ENCODE measurements at regions not wholly inside any gene's neighbourhood (a gene's known extent, or its start where the extent isn't known, plus 50 kb on each side); places are given as distances from the start of the nearest gene placed in this dataset.
"Not testable (repeated sequence)": the region's sequence is repeated elsewhere in the genome, so short reads cannot be mapped to it uniquely, and the experiment has no call there.

- no peak for DNase-seq
Measured at GRCh38 chr18:38563396-38563980, 997.9 kb upstream of the CELF4 start.

GRCh38 chr18:38557006-38557405 lies 991.4 kb upstream of the CELF4 start:
- DNase-seq, result no peak

DNA sequence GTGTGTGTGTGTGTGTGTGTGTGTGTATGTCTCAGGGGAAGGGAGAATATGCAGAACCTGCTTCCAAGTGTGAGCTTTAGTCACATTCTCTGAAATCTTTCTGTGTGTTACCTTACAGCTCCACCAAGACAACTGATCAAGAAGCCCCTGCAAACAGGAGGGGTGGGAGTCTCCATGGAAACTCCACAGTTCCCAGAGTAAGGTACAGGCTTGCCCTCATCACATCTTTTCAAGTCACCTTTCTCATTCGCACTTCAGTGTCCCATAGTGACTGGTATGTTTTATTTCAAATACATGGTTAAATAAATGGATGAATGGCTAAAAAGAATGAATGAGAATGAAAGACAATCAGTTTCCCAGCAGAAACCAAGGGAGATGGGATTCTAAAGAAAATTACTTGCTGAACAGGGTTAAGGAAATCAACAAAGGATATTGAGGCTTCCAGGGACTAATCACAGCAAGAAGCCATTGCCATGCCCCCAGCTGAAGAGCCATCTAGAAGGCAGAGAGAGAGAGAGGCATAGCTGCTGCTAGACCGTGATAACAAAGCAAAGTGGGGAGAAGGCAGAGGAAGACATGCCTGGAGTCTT lies 987.2 kb upstream of the CELF4 start:
- no peak for DNase-seq

GRCh38 chr18:38551881-38552280 lies 986.3 kb upstream of the CELF4 start:
- no peak for DNase-seq

- no peak for DNase-seq
Measured at GRCh38 chr18:38545071-38545470, 979.5 kb upstream of the CELF4 start.

GRCh38 chr18:38539856-38540255 lies 974.3 kb upstream of the CELF4 start:
- no peak for DNase-seq

- no peak for DNase-seq
Measured at GRCh38 chr18:38539371-38539770, 973.8 kb upstream of the CELF4 start.

- no peak for DNase-seq
Measured at GRCh38 chr18:38534073-38534472, 968.5 kb upstream of the CELF4 start.

- DNase-seq, result no peak
Measured at GRCh38 chr18:38526922-38527321, 961.3 kb upstream of the CELF4 start.

DNA sequence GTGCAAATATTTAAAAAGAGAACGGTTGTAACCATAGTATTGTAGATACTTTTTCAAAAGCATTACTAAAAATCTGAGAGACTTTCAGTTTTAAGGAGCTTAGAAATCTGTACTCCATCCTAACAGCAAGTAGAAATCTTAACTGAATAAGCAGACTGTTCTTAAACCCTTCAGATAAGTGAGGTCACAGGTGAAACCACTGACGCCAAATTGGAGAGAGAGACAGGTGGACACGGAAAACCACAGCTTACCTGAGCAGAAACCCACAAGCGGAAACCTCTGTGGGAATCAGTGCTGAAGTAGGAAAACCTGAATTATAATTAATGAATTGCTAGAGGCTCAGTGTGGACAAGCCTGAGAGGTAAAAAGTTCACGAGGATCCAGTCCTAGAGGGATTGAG lies 959.4 kb upstream of the CELF4 start:
- DNase-seq, result no peak

DNA sequence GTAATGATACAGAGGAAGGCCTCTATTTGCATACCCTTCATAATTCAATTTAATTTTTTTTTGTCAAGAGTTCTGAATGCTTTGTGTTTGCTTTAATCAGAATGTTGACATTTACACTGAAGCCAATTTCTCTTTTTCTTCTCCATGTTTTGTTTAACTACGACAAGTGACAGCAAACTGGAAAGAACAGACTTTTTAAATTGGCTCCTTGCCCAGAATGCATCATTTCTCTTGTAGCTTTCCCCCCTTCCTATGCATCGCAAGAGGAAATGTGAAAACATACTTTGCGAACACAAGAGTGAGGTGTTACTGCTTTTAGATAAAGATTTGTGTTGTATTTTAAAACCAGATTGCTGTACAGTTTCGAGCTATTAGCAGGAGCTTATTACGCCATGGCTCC lies 955.2 kb upstream of the CELF4 start:
- no peak for DNase-seq

DNA sequence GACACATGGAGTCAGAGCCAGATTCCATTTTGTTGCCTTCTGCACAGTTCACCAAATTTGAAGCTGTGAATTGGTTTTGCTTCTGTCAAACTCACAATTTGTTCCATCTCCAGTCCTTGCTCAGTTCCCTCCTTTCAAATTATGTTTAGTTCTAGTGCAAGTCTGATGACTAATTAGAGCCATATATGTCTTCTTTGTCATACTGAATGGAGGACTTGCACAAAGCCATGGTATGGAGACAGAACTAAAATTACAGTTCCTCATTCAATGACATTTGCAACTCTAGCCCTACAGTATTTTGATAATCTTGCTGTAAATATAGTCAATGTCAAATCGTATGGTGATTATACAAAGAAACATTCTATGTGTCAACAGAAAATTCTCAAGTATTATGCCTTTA lies 936.9 kb upstream of the CELF4 start:
- no peak for DNase-seq

- DNase-seq, result no peak
Measured at GRCh38 chr18:38497266-38497665, 931.7 kb upstream of the CELF4 start.

GRCh38 chr18:38496222-38496793 lies 930.7 kb upstream of the CELF4 start:
- DNase-seq, result no peak

- DNase-seq, result no peak
Measured at GRCh38 chr18:38494065-38494464, 928.5 kb upstream of the CELF4 start.

DNA sequence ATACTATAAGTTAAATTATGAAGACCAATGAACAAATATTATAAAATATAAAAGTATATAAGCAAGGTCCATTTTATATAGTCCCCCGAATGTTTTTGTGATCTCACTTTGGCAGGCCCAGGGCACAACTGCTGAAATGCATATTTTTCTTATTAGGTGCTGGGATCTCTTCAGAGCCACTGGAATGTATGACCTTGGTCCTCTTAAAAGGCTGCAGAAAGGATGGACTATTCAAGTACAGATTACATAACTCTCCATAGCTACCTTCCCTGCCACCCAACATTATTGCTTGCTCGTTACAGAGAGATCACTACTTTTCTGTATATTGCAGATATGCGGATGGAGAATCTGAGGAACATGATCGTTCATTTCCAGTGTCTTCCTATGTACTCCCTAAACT lies 925.6 kb upstream of the CELF4 start:
- DNase-seq, result no peak

- DNase-seq, result not testable (repeated sequence)
Measured at GRCh38 chr18:38489721-38490120, 924.1 kb upstream of the CELF4 start.

DNA sequence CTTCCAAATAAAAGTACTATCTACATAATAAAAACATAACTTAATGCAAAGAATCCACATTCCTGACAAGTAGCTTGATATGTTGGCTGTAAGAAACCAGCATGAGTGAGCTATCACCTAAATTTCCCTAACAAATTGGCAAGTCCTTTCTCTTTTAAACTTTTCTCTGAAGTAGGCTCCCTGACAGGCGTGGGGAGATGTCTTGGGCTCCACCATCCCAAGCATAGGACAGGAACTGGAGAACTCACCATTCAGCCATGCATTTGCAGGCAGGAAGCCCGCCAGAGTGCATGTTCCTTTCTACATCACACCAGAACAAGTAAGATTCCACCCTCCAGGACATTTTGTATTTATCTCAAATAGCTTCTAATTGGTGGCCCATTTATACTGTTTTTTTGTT lies 921.9 kb upstream of the CELF4 start:
- DNase-seq, result no peak

- DNase-seq, result no peak
Measured at GRCh38 chr18:38483326-38483725, 917.7 kb upstream of the CELF4 start.

DNA sequence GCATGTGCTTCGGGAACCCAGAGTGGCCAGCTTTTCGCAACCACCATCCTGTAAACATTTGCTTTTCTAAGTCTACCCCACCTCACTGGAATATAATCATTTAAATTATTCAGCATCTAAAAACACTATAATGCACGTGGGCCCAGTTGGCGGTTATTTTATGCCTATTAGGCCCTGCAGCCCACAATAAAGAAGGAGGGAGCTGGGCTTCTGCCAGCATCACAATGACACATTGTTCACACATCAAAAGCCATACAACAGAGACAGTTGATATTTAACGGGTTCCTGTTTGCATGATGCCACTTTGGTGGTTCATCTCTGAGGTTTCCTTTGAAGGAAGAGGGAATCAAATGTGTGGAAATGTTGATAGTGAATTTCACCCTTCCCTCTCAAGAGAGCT lies 916.0 kb upstream of the CELF4 start:
- DNase-seq, result no peak

GRCh38 chr18:38475686-38476085 lies 910.1 kb upstream of the CELF4 start:
- DNase-seq, result no peak

DNA sequence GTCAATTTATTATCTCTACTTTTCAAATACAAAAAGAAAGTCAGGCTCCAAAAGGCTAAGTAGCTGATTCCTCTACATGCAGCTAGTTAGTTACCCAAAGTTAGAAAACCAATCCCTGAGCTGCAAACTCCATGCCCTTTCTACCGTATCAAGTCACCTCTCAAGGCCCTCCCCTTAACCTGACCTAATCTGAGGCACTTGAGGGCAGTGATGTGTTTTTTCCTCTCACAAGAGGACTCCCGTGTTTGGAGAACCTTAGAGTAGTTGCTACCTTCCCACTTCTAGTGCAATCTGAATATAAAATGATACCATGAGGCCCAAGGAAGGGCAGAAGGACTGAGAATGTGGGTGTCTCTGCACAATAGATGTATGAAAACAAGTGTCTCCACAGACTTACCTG lies 907.9 kb upstream of the CELF4 start:
- no peak for DNase-seq

DNA sequence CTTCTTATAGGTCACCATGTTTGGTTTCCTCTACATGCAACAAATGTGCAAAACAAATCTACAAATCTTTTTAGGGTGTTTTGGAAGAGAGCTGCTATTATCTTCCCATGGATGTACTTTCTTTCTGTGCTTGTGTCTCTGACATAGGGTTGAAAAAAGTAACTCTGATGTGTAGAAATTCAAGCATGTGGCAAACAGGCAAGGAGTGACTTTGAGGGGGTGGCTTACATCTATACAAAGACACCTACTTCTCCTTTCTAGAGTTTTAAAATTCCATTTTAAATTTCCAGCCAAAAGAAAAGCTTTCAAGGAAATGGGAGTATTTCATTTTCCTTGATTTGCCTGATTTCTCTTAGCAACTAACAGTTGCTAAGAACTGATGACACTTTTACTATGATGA lies 904.8 kb upstream of the CELF4 start:
- no peak for DNase-seq

- DNase-seq, result no peak
Measured at GRCh38 chr18:38466426-38466825, 900.8 kb upstream of the CELF4 start.

- no peak for DNase-seq
Measured at GRCh38 chr18:38464024-38464423, 898.4 kb upstream of the CELF4 start.
